AG10803 (cell line): ENCODE measurements at regions not wholly inside any gene's neighbourhood (a gene's known extent, or its start where the extent isn't known, plus 50 kb on each side); places are given as distances from the start of the nearest gene placed in this dataset.

Source experiments
- DNase-seq: peaks from one replicate; pipeline ENCODE4 v3.0.0; 2010; ENCODE audit warnings: low read depth
- H3K4me3 ChIP-seq: 2 replicates; pipeline ENCODE4 v1.5.1; 2011; ENCODE audit warnings: mild to moderate bottlenecking, low read length, control low read depth
- TF ChIP-seq, protein P1 (sequence below): conservative IDR thresholded peaks from 2 replicates; pipeline ENCODE4 v1.5.1; 2011; ENCODE audit warnings: mild to moderate bottlenecking, low read length, control low read depth, inconsistent platforms

DNA sequence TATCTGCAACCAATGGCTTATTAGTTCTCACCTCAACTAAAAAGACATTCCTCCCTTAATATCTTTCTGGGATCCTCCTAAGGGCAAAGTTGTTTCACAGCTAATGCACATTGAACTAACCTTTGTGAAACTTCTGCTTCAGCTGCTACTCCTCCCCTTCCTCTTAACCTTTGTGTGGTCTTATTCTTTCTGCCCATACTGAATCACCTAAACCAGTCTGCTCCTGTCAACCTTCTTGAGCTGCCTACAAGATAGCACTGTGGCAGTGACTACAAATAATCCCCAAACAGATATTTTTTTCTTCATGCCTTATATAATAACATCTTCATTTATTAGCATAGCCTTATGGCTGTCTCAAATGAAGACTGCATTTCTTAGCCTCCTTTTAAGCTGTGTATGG, 1077.4 kb upstream of the ATXN7L3B start:
- DNase-seq = no peak
- TF ChIP-seq, protein P1, sequence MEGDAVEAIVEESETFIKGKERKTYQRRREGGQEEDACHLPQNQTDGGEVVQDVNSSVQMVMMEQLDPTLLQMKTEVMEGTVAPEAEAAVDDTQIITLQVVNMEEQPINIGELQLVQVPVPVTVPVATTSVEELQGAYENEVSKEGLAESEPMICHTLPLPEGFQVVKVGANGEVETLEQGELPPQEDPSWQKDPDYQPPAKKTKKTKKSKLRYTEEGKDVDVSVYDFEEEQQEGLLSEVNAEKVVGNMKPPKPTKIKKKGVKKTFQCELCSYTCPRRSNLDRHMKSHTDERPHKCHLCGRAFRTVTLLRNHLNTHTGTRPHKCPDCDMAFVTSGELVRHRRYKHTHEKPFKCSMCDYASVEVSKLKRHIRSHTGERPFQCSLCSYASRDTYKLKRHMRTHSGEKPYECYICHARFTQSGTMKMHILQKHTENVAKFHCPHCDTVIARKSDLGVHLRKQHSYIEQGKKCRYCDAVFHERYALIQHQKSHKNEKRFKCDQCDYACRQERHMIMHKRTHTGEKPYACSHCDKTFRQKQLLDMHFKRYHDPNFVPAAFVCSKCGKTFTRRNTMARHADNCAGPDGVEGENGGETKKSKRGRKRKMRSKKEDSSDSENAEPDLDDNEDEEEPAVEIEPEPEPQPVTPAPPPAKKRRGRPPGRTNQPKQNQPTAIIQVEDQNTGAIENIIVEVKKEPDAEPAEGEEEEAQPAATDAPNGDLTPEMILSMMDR = no peak
- no peak overlapping the region for H3K4me3 ChIP-seq

DNA sequence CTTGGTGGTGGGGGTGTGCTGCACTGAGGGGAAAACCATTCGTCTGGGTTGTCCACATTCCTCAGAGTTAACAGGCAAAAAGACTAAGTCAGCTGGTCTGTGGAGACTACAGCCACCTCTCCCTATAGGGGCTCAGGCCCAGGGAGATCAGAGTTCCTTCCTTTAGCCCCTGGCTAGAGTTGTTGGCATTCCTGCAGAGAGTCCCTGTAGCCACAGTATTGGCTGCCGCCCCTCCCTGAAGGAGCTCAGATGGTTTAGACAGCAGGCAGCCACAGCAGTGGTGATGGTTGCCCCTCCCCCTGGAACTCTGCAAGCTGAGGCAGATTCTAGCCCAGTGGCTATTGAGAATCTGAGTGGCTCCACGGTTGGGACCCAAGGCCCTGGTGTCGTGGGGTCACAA, 1072.5 kb upstream of the ATXN7L3B start:
- TF ChIP-seq, protein P1 = no peak
- H3K4me3 ChIP-seq = no peak overlapping the region
- no peak for DNase-seq

DNA sequence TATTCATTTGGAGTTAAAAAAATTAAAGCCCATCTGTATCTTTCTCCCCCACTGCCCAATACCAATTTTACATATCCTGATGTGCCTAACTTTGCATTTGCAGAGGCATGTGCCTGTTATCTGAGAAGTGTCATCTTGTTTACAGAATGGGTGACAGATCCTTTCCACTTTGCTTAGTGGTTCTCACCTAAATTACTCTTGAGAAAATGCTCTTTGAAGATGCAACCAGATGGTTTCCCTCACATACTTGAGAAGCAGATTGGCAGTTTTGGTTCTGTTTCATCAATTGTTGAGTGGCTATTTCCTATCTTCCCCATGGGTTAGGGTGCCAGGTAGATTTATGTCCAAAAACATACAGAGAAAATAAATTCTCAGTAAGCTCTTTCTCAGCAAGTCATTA, 1051.4 kb upstream of the ATXN7L3B start:
- TF ChIP-seq, protein P1 = no peak
- DNase-seq = no peak
- H3K4me3 ChIP-seq = no peak overlapping the region

DNA sequence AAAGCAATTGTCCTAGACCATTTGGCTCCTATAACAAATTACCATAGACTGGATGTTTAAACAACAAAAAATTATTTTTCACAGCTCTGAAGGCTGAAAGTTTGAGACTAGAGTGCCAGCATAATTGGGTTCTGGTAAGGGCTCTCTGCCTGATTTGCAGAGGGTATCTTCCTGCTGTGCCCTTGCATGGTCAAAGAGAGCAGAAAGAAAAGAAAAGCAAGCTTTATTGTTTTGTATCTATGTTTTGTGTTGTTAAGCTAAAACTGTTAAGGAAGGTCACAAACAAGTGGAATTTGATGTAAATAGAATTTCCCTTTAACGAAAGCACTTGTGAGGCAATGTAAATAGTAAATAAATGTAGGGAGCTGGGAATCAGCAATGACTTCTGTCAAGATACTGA, 1031.0 kb upstream of the ATXN7L3B start:
- no peak overlapping the region for H3K4me3 ChIP-seq

DNA sequence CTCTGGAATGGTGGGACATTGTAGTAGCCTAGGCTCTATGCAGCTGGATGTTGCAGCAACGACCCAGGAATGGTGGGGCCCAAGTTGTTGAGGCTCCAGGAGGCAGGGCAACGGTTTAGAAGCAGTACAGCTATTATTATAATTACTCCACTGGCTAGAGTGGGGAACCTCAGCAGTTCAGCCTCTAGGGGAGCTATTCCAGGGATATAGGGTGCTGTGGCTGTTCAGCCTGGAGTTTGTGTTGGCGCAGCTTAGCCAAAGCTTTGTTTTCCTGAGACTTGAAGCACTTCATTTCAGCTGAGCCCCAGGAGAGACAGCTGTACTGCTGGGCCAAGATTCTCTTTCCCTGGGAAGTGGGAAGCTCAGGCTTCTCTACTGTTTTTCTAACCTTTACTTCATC, 1023.0 kb upstream of the ATXN7L3B start:
- TF ChIP-seq, protein P1 = no peak
- no peak overlapping the region for H3K4me3 ChIP-seq

More for the DNA sequence above, 1031.0 kb upstream of the ATXN7L3B start:
- TF ChIP-seq, protein P1 = no peak
- no peak for DNase-seq

DNA sequence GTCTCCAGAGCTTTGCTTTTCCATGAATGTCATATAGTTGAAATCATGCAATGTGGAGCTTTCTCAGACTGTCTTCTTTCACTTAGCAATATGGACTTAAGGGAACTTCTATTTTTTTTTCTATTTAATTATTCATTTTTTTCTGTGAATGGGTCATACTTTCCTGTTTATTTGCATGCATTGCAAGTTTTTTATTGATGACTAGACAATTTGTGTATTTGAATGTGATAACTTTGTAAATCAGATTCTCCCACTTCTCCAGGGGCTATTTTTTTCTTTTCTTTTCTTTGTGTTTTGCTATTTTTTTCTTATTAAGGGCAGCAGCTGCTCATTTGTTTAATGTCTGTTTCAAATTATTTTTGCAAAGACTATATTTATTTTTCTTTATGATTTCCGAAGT, 1019.8 kb upstream of the ATXN7L3B start:
- TF ChIP-seq, protein P1 = no peak
- no peak for DNase-seq
- H3K4me3 ChIP-seq = no peak overlapping the region

More for the DNA sequence above, 1023.0 kb upstream of the ATXN7L3B start:
- DNase-seq = no peak

DNA sequence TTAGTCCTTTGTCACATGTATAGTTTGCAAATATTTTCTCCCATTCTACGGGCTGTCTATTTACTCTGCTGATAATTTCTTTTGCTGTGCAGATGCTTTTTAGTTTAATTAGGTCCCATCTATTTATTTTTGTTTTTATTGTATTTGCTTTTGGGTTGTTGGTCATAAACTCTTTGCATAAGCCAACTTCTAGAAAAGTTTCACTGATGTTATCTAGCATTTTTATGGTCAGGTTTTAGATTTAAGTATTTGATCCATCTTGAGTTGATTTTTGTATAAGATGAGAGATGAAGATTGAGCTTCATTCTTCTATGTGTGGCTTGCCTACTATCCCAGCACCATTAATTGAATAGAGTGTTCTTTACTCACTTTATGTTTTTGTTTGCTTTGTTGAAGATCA, 1008.4 kb upstream of the ATXN7L3B start:
- DNase-seq = no peak
- TF ChIP-seq, protein P1 = no peak
- no peak overlapping the region for H3K4me3 ChIP-seq
